GM10266 (cell line): ENCODE measurements at regions not wholly inside any gene's neighbourhood (a gene's known extent, or its start where the extent isn't known, plus 50 kb on each side); places are given as distances from the start of the nearest gene placed in this dataset.

Source experiments
- DNase-seq: peaks from one replicate; pipeline ENCODE4 v3.0.0; 2012; ENCODE audit errors: extremely low spot score
- TF ChIP-seq, protein P1 (sequence below): IDR thresholded peaks from 2 replicates; pipeline ENCODE4 v1.5.1; 2012; ENCODE audit warnings: mild to moderate bottlenecking, low read depth; ENCODE audit not compliant: control insufficient read depth, insufficient read depth; ENCODE audit errors: missing control alignments

DNA sequence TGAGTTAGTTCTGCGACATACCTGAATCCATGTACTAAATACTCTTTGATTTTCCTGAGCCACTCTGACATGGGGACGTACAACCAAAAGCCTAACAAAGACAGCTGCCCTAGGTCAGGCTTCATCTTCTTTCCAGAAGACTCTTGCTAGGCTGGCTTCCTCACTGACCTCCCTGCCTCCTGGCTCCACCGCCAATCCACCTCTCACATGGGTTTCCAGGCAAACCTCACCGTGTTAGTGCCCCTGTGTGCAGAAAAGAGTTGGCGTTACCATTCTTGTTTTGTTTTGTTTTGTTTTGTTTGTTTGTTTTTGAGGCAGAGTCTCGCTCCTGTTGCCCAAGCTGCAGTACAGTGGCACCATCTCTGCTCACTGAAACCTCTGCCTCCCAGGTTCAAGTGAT lies 135.3 kb downstream of the WSCD1 start:
- no peak for DNase-seq
- TF ChIP-seq, protein P1, sequence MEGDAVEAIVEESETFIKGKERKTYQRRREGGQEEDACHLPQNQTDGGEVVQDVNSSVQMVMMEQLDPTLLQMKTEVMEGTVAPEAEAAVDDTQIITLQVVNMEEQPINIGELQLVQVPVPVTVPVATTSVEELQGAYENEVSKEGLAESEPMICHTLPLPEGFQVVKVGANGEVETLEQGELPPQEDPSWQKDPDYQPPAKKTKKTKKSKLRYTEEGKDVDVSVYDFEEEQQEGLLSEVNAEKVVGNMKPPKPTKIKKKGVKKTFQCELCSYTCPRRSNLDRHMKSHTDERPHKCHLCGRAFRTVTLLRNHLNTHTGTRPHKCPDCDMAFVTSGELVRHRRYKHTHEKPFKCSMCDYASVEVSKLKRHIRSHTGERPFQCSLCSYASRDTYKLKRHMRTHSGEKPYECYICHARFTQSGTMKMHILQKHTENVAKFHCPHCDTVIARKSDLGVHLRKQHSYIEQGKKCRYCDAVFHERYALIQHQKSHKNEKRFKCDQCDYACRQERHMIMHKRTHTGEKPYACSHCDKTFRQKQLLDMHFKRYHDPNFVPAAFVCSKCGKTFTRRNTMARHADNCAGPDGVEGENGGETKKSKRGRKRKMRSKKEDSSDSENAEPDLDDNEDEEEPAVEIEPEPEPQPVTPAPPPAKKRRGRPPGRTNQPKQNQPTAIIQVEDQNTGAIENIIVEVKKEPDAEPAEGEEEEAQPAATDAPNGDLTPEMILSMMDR, result no peak

DNA sequence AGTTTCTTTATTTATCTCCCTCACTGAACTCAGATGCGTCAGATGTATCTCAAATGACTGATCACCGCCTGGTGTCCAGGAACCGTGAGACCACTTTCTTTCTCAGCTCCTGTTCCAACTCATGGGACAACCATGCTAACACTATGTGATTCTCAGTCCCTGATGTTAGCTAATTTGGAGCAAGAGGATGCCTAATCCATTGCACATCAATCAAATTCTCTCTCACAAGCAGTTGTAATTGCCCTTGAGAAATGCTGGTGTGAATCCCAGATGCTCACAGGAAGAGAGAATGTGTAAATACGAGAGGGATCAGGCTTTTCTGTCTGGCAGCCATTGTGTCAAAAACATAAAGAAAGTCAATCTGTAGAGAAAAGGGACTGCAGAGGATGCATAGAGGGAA lies 134.9 kb downstream of the WSCD1 start:
- DNase-seq, result no peak
- TF ChIP-seq, protein P1, result no peak

DNA sequence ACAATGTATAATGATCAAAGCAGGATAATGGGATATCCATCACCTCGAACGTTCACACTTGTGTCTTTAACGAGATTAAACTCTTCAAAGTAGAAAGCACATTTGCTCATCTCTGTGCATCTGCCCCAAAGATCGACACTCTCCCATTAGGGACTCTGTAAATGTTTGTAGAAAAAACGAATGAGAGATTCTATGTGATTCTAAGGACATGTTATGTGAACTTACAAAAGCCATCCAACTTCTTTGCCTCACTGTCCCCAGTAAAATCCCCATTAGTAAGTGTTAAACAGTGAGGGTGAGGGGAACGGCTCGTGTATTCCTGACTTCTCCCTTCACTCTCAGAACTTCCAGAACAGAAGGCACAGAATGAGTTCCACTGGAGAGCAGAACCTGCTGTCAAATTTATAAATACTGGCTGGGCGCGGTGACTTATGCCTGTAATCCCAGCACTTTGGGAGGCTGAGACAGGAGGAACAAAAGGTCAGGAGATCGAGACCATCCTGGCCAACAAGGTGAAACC lies 134.1 kb downstream of the WSCD1 start:
- TF ChIP-seq, protein P1, result no peak
- DNase-seq, result no peak

DNA sequence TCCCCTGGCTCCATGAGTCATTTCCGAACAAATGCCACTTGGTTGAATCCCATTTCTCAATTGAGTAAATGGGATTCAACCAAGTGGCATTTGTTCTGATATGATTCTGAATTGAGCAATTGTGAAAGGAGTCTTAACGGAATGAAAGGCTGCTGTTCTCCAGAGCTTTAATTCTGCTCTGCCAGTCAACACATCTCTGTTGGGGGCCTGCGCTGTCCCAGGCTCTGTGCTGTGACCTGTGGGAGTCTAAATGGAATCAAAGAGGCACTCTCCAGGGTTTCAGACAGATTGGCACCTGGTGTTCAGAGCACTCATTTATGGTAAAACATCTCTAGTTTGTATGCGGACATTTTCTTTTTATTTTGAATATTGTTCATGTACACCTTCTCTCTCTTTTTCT lies 126.2 kb downstream of the WSCD1 start:
- TF ChIP-seq, protein P1, result no peak
- DNase-seq, result no peak

DNA sequence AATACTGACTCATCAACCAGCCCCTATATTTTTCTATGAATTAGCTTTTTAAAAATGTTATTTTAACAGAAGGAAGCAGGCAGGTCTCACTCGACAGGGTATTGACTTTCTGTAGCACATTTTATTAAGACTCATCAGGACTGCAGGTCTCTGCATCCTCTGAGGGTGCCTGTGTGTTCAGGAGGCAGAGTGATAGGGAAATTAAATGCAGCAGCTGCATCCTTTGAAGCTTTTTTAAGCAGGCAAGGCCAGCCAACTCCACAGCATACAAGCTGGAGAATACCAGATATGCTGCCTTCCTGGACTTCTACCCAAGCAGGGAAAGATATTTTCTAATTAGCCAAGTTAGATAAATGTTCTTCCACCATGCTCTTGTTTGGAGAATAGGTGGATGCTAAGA lies 124.9 kb downstream of the WSCD1 start:
- no peak for DNase-seq

DNA sequence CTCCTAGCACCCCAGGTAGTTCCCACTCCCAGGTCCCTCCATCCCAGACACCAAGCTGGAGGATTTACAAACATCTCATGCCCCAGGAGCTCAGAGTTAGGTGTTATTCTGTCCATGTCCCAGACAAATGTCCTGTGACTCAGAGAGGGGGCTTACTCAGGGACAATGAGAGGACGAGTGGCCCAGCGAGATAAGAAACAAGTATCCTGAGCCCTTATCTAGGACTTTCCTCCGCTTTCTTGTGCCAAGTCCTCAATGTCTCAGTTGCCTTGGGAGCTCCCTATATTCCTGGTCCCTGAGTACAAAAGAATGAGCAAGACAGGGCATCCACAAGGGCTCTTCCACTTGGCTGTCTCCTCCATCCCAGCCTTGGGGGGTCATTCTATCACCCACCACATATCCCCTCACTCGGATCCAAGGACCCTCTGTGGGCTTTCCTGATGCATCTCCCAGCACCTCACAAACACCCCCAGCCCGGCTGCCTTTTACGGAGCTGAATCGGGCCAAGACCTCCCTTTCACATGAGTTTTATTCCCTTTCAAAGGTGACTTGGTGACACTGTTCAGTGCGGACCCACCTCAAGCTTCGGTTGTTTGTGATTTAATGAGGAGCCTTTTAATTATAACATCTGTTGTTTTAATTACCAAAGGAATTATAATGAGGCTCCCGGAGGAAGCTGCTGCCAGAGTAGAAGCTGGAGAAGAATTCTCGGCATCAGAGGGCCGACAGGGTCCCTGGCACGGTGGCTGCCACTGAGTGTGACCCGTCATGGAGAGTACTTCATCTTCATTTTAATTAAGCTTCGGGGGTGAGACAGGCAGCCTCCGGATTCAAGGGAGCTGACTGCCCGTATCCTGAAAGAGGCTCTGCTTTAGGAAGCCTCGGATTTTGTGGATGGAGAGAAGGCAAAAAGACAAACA lies 121.5 kb downstream of the WSCD1 start:
- DNase-seq, result no peak
- TF ChIP-seq, protein P1, result no peak

More for the DNA sequence above, 124.9 kb downstream of the WSCD1 start:
- TF ChIP-seq, protein P1, result no peak

DNA sequence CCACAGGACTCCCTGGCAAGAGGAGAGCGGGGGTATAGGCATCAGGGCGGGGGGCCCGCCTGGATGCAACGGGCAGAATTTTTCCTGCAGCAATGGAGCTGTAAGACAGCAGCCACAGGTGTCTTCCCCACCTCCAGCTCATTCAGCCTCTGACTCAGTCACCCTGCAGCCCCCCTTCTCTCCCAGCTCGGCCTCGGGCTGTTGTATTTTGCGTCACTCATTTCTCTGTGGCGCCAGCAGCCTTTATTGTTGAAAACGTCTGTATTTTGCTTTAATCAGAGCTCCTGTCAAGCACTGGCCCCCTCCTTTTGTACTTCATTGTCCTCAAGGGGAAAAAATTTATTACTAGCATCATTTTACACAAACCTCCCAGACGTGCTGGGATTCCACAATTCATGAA lies 117.7 kb downstream of the WSCD1 start:
- TF ChIP-seq, protein P1, result no peak
- no peak for DNase-seq
